Fibroblast of peridontal ligament (primary cell): ENCODE measurements at regions not wholly inside any gene's neighbourhood (a gene's known extent, or its start where the extent isn't known, plus 50 kb on each side); places are given as distances from the start of the nearest gene placed in this dataset.

Source experiments
- DNase-seq: peaks from one replicate; pipeline ENCODE4 v3.0.0-alpha.2; 2010; ENCODE audit errors: extremely low read depth

GRCh38 chr4:3852711-3853110 is 86.5 kb downstream of the ADRA2C start:
- no peak for DNase-seq

DNA sequence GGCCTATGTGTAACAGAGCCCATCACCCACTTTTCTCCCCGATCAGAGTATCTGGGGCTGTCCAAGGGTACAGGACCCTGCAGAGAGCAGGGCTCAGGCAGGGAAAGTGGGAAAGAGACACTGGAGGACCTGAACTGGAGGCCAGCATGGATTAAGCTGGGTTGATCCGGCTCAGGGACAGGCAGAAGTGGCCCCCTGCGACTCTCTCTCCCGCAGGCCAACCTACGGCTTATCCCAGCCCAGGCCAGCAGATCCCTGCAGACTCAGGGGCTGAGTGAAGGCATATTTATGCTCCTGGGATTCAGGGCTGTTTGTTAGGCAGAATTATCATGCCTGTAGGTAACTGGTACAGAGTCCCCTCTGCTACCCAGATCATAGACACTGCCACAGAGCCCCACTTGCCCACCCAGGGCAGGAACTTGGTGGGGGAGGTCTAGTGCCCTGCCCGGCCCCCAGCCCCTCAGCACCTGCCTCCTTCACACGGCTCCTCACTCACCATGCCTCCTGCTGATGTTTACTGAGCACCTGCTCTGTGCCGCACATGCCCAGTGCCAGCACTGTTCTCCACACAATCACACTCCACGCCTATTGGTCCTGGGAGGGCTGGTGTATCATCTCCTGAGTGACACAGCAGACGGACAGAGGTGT is 87.3 kb downstream of the ADRA2C start:
- no peak for DNase-seq

DNA sequence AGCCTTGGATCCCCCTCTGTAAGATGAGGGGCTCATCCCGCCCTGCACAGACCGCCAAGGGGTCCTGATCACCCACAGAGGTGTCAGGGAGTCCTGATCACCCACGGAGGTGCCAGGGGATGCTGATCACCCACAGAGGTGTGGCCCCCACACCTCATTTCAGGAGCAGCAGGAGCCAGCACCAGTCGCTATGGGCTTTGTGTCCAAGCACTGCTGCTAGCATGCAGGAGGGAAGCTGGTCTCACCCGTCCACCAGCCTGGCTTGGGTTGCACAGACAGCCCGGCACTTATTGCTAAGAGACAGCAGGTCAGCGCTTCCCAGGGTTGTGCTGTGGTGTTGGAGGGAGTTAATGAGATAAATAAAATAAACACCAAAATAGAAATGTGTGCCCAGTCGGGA is 88.5 kb downstream of the ADRA2C start:
- DNase-seq: no peak

- no peak for DNase-seq
These were observed 89.5 kb downstream of the ADRA2C start for GRCh38 chr4:3855646-3856045.

GRCh38 chr4:3856604-3857204 is 90.5 kb downstream of the ADRA2C start:
- DNase-seq: no peak

DNA sequence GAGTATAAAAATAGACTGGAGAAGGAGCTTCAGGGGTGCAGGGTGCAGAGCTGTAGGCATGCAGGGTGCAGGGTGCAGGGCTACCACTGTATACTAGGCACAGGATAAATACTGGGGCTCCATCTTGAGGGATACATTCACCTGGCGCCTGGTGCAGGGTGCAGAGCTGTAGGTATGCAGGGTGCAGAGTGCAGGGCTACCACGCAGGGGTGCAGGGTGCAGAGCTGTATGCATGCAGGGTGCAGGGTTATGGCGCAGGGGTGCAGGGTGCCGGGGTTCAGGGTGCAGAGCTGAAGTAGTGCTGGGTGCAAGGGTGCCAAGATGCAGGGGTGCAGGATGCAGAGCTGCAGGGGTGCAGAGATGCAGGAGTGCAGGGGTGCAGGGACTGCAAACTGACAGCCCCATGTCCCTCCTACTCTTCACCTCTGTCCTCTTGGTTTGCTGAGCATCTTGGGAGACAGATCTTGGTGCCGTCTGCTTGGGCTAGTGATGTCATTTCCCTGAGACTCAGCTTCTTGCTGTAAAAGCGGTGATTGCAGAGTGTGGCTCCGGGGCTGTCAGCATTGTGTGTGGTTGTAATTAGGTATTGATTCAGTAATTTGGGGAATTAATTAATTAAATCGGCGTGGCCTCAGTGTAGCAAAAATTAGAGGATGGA is 91.2 kb downstream of the ADRA2C start:
- DNase-seq: no peak

- no peak for DNase-seq
These were observed 92.0 kb downstream of the ADRA2C start for GRCh38 chr4:3858046-3858730.

GRCh38 chr4:3858765-3859388 is 92.7 kb downstream of the ADRA2C start:
- no peak for DNase-seq

DNA sequence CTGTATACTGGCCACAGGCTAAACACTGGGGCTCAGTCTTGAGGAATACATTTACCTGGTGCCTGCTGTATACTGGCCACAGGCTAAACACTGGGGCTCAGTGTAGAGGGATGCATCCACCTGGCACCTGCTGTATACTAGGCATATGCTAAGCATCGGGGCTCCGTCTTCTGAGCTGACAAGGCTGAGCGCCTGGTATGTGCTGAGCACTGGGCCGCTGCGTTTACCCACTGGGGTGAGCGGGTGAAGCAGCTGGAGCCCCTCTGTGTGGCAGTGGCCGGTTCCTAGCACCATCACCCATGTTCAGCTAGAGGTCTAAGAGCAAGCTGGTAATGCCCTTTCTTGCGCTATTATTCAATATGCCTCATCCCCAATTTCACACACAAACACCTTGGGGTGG is 93.4 kb downstream of the ADRA2C start:
- no peak for DNase-seq

- DNase-seq: no peak
These were observed 94.1 kb downstream of the ADRA2C start for GRCh38 chr4:3860061-3860912.

- no peak for DNase-seq
These were observed 94.9 kb downstream of the ADRA2C start for GRCh38 chr4:3860913-3861636.

DNA sequence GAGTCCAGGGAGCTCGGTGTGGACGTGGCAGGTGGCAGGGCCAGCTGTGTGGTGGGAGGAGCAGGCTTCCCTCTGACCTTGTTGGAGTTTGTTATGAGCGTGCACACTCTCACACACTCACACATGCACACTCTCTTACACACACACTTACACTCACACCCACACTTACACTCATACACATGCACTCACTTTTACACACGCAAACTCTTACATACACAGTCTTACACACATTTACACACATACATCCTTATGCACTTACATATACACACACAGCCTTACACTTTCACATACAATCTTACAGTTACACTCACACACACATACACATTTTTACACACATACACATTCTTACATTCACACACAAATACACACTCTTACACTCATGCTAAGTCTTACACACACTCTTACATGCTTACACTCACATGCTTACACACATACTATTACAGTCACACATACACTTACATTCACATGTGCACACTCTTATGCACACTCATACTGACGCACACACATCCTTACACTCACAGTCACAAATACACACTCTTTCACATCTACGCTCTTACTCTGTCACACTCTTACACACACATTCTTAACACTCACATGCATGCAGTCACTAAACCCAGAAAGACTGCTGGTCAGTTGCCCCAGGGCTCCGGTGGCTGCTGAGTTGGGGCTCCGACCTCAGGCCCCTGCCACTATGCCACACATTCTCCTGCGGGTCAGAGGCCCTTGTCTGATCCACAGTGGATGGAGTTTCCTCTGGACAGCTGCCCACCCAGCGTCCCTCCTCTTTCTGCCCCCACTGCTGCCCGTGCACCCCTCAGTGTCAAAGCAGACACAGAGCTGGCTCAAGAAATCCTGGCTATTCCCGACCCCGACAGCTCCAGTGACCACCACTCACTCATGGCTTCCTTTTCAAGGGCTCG is 95.8 kb downstream of the ADRA2C start:
- no peak for DNase-seq

GRCh38 chr4:3862640-3863420 is 96.6 kb downstream of the ADRA2C start:
- DNase-seq: no peak

- DNase-seq: no peak
These were observed 97.9 kb downstream of the ADRA2C start for GRCh38 chr4:3863841-3864741.

DNA sequence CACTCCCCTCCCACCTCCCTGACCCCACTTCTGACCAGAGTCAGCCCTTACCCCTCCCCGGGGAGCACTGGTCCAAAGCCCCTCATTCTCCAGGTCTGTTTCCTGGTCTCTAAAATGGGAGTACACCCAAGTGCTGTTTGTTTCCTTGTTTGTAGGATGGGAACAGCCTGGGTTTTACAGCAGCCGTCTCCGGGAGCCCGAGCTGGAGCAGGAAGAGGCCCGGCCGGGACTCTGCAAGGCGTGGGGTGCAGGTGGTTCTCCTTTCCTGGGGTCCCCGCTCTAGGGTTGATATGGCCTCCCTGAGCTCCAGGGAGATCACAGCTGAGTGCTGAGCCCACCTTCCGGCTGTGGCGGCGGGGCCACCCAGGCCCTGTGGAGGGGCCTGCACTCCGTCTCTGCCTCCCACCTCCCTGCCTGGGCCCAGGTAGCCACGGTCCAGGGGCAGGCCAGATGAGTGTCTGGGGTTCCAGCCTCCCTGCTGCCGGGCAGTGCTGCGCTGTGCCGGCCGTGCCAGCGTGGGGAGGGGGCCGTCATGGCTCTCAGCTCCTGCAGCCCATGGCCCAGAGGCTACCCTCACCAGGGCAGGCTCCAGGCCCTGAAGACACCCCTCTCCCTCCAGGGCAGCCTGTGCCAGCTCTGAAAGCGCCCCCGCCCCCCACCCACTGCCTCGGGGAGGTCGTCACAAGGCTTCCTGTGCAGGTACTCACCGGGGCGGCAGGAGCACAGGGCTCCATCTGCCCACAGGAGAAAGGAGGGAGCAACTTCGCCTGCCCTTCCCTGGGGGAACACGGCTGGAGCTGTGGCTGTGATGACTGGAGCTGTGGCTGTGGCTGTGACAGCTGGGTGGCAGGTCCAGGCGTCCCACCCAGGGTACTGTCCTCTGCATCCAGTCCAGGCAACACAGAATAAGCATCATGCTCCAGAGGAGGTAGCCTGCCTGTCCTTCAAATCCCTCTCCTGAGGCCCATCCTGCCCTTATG is 98.8 kb downstream of the ADRA2C start:
- no peak for DNase-seq

GRCh38 chr4:3865986-3866812 is 100.0 kb downstream of the ADRA2C start:
- DNase-seq: no peak
